Mesodermal cell (in vitro differentiated cells): ENCODE measurements at regions not wholly inside any gene's neighbourhood (a gene's known extent, or its start where the extent isn't known, plus 50 kb on each side); places are given as distances from the start of the nearest gene placed in this dataset.

Source experiments
- H3K27ac ChIP-seq: 2 replicates; pipeline ENCODE4 v1.7.0; 2013; ENCODE audit warnings: mild to moderate bottlenecking, low read depth, low read length, moderate library complexity; ENCODE audit not compliant: severe bottlenecking
- H3K36me3 ChIP-seq: 2 replicates; pipeline ENCODE4 v1.7.1; 2013; ENCODE audit warnings: mild to moderate bottlenecking, low read length, moderate library complexity; ENCODE audit not compliant: control insufficient read depth, insufficient read depth
- H3K4me1 ChIP-seq: one replicate; pipeline ENCODE4 v1.7.1; 2013; ENCODE audit warnings: mild to moderate bottlenecking, low read length; ENCODE audit not compliant: insufficient read depth, control insufficient read depth, poor library complexity, severe bottlenecking
- H3K4me3 ChIP-seq: 2 replicates; pipeline ENCODE4 v1.7.0; 2013; ENCODE audit warnings: low read length, control low read depth, mild to moderate bottlenecking; ENCODE audit not compliant: insufficient read depth, poor library complexity, severe bottlenecking; ENCODE audit errors: extremely low read depth
- H3K9me3 ChIP-seq: 2 replicates; pipeline ENCODE4 v1.7.1; 2013; ENCODE audit warnings: mild to moderate bottlenecking, low read length, moderate library complexity; ENCODE audit not compliant: control insufficient read depth
- WGBS, 2 experiments: methylation state at CpG; one replicate each; pipeline ENCODE4 v1.1.5; 2013; ENCODE audit warnings: missing lambda C conversion rate in 2 of 2; ENCODE audit not compliant: insufficient coverage in 2 of 2; 5-methylcytosine and 5-hydroxymethylcytosine counted together

DNA sequence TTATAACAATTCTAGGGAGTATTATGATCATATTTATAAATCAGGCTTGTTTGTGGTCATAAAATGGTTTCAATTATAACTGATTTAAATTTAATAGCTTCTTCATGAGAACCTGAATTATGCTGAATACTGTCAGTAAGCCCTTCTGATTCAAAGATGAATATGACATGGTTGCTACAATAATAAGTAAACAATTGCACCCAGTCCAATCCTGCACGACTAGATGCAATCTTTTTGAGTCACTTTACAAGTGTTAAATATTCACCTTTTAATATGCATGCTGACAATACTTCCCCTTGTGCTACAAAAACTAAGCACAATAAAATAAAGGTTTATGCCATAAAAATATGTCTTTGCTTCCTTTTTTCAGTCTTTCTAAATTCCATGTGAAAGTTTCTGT lies 325.2 kb downstream of the KCNJ3 start:
- no peaks in the 10 kb centered on the region for H3K4me1 ChIP-seq
- 80% methylated on average over 1 of the region's 1 CpG; no CpG with 5 or more reads in 1 of the 2 experiments for WGBS, 2 experiments
- H3K9me3 ChIP-seq: no peaks in the 10 kb centered on the region
- H3K4me3 ChIP-seq: no peak overlapping the region
- H3K27ac ChIP-seq: no peak overlapping the region
- H3K36me3 ChIP-seq: no peaks in the 10 kb centered on the region

DNA sequence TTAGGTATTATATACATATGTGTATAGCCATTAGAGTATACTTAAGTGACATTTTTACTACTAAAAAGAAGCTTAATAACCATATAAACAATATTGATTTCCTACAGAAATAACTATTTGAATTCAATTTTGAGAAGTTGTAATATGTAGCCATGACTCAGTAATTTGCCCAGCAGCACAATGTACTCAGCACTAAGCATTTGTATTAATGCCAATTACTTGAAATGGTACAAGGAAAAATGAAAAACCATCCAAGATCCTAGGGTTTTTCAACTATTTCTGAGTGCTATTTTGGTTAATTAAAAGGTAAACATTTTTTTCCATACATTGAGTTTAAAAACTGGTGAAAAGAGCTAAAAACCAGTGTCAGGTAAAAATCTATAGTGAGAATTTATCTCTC lies 324.0 kb downstream of the KCNJ3 start:
- no peak overlapping the region for H3K27ac ChIP-seq
- no peak overlapping the region for H3K4me3 ChIP-seq
- H3K4me1 ChIP-seq: no peaks in the 10 kb centered on the region
- H3K36me3 ChIP-seq: no peaks in the 10 kb centered on the region
- no peaks in the 10 kb centered on the region for H3K9me3 ChIP-seq

DNA sequence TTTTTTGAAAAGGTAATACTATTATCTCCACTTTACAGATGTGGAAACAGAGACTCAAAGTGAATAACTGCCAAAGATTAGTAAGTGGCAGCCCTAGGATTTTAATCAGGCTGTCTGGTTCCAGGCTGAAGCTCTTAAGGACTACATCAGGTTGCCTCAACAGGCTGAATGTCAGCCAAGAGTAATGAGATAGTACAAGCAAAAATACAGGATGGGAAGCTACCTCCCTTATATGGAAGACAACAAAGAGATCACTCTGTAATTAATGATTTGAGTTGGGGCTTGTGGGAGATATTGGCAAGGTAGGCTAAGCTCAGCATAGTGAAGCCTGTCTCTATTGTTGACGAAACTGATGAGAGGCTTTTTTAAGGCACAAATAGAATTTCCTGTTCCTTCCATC lies 323.1 kb downstream of the KCNJ3 start:
- Histone ChIP-seq H3K4me3 (no peak overlapping the region), H3K9me3 (no peaks in the 10 kb centered on the region), H3K27ac (no peak overlapping the region), H3K36me3 (no peaks in the 10 kb centered on the region), H3K4me1 (no peaks in the 10 kb centered on the region)
- WGBS, 2 experiments: no CpG with 5 or more reads among the region's 1 CpG

DNA sequence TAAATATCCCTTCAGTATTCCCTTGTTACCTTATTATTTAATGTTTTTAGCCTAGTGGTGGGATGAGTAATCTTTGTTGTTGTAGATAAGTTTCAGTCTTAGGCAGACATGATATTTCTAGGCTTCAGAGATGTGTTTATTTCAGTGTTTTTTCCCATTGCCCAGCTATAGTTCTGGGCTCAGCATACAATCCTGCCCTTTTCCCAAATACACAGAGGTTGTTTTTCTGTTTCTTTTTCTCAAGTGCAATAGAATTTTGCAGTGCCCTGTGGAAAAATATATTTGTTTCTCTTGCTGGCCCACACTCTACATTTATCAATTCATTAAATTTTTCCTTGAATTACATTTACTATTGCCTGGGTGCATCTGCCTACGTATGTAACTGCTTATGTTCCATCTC lies 321.8 kb downstream of the KCNJ3 start:
- Histone ChIP-seq H3K9me3 (no peaks in the 10 kb centered on the region), H3K4me1 (no peaks in the 10 kb centered on the region), H3K4me3 (no peak overlapping the region), H3K36me3 (no peaks in the 10 kb centered on the region), H3K27ac (no peak overlapping the region)
- WGBS, 2 experiments: 100% methylated on average over 1 of the region's 1 CpG; no CpG with 5 or more reads in 1 of the 2 experiments

DNA sequence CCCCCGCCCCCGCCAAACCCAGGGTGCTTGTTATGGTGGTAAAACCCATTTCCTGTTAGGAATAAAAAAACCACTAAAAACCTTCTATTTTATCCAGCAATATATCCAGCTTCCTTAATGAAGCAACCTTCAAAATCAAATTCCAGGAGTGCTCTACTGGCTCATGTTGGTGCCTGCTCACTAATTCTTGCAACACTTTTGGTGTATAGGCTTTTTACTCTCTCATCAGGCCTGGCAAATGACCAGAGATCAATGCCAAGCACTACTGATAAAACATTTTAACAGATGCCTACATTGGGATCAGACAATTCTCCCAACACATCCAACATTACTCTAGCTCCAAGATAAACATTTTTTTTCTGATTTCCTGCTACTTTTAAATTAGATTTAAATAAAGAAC lies 312.4 kb downstream of the KCNJ3 start:
- H3K4me3 ChIP-seq: no peak overlapping the region
- H3K4me1 ChIP-seq: no peaks in the 10 kb centered on the region
- no peak overlapping the region for H3K27ac ChIP-seq
- H3K36me3 ChIP-seq: no peaks in the 10 kb centered on the region
- WGBS, 2 experiments: no CpG with 5 or more reads among the region's 2 CpGs
- H3K9me3 ChIP-seq: no peaks in the 10 kb centered on the region

DNA sequence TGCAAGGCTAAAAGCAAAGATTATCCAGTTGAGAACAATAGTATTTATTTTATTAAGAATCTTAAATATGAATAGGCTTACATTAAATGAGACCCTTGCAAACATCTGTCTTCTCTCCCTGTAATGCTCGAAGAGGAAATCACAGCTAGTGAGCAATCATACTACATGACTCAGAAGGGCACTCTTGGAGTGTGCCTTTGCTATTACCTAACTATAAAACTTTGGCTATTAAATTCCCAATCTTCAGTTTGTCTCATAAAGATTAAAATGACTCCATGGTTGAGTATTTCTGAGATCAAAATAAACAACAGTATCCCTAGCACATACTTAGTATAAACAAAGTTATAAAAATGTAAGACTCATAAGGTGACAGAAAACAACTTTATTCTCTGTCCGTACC lies 296.9 kb downstream of the KCNJ3 start:
- H3K36me3 ChIP-seq: no peaks in the 10 kb centered on the region
- 63 to 86% methylated on average over 1 of the region's 2 CpGs for WGBS, 2 experiments
- H3K4me3 ChIP-seq: no peak overlapping the region
- no peaks in the 10 kb centered on the region for H3K9me3 ChIP-seq
- H3K4me1 ChIP-seq: no peaks in the 10 kb centered on the region
- H3K27ac ChIP-seq: no peak overlapping the region

DNA sequence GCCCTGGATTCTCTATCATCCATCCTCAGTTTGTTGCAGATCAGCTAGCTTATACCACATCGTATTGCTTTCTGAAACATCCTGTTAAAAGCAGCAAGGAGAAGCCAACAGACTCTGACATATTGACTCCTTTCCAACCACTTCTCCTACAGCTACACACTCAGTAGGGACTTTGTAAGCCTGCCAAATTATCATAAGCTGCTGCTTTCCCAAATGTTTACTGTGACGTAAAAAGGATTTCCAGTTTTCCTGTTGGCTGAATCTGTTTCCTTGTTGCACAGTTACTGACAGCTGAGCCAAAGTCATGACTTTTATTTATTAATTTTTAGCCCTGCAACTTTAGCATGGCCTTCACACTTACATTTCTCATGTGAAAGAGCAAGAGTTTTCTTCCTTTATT lies 294.3 kb downstream of the KCNJ3 start:
- WGBS, 2 experiments: 83% methylated on average over 2 of the region's 2 CpGs
- Histone ChIP-seq H3K4me1 (no peaks in the 10 kb centered on the region), H3K9me3 (no peaks in the 10 kb centered on the region), H3K4me3 (no peak overlapping the region), H3K27ac (no peak overlapping the region), H3K36me3 (no peaks in the 10 kb centered on the region)

DNA sequence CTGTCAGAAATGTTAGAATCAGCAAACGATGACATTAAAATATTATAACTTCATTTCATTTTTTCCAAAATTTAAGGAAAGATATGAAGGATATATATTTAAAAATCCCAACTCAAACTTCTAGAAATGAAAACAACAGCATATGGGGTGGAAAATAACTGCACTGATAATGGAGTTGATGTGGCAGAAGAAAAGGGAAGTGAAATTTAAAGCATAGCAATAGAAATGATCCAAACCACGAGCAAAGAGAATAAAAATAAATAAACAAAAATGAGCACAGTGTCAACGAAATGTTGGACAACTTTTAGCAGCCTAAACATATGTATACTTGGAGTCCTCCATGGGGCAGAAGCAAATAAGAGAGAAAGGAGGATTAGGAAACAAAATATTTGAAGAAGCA lies 280.2 kb downstream of the KCNJ3 start:
- Histone ChIP-seq H3K4me1 (no peaks in the 10 kb centered on the region), H3K4me3 (no peak overlapping the region), H3K9me3 (no peaks in the 10 kb centered on the region), H3K27ac (no peak overlapping the region), H3K36me3 (no peaks in the 10 kb centered on the region)
- WGBS, 2 experiments: 60% methylated on average over 1 of the region's 3 CpGs; no CpG with 5 or more reads in 1 of the 2 experiments

DNA sequence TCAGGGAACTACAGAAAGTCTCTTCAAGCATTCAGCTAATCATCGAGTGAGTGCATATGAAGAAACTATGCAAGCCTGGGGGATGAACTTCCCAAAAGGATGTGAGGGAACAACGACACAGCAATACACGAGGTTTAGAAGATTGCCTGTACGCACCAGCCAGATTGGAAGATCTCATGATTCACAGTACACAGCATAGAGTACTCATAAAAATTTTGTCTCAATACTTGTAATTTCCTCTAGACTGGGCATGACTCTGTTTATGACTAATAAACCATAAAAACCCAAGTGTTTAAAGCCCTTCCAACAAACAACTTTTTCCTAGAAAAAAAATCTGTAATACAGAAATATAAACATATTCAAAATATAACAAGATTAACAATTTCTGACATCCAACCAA lies 279.7 kb downstream of the KCNJ3 start:
- 80 to 89% methylated on average over 1 to 4 of the region's 4 CpGs for WGBS, 2 experiments
- no peaks in the 10 kb centered on the region for H3K9me3 ChIP-seq
- H3K36me3 ChIP-seq: no peaks in the 10 kb centered on the region
- no peak overlapping the region for H3K4me3 ChIP-seq
- no peaks in the 10 kb centered on the region for H3K4me1 ChIP-seq
- H3K27ac ChIP-seq: no peak overlapping the region

DNA sequence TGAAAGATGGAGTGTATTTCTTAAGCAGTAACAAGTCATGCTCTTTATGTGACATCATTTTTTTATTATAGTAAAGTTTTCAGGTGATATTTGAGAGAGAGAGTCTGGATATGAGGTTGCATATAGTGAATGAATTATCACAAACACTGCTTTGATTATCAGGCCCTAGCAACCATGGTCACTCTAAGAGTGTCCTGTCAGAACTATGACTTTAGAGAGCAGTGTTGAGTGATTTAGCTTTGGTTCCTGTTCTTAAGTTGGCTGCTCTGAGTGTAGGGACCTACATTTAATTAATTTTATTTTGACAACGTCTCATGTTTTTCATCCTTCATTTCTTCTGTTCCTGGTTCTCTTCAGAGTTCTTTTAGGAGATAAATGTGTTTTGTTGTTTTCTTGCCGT lies 275.5 kb downstream of the KCNJ3 start:
- Histone ChIP-seq H3K36me3 (no peaks in the 10 kb centered on the region), H3K4me1 (no peaks in the 10 kb centered on the region)
- no CpG with 5 or more reads among the region's 2 CpGs for WGBS, 2 experiments

DNA sequence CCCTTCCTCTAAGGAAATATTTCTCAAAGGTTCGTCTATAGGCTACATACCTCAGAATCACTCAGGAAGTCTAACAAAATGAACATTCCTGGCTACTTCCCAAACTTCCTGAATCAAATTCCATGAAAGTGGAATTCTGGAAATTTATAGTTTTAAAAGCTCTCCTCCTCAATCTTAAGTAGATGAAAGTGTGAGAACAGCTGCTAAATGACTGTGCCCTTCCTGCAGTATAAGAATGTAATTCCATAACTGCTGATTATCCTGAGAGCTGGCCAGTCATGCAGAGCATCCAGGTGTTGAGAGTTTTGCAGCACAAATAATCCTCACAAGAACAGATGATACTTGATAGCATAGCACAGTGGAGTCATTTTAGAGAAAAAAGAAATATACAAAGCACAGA lies 265.0 kb downstream of the KCNJ3 start:
- WGBS, 2 experiments: 70% methylated on average over 1 of the region's 1 CpG; no CpG with 5 or more reads in 1 of the 2 experiments
- H3K27ac ChIP-seq: no peak overlapping the region
- no peaks in the 10 kb centered on the region for H3K36me3 ChIP-seq
- no peaks in the 10 kb centered on the region for H3K4me1 ChIP-seq
- no peak overlapping the region for H3K4me3 ChIP-seq
- H3K9me3 ChIP-seq: no peaks in the 10 kb centered on the region

More for the DNA sequence above, 275.5 kb downstream of the KCNJ3 start:
- no peaks in the 10 kb centered on the region for H3K9me3 ChIP-seq
- H3K4me3 ChIP-seq: no peak overlapping the region
- H3K27ac ChIP-seq: no peak overlapping the region

DNA sequence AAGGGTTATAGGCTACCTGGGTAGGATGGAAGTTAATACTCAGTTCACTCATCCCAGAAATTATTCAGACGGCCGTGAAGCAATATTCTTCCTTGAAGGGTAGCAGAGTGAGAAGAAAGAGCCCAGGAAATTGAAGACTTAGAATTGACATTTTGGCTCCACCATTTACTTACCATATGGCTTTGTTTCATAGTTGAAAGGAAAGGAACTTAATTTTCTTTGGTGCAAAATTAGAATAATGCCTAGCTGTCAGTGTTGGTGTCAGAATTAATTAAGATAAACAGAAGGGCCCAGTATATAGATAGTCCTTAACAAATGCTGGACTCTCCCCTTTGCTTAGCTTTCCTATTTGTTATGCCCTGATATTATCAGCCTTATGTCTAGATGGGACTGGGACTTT lies 263.2 kb downstream of the KCNJ3 start:
- no peak overlapping the region for H3K4me3 ChIP-seq
- no peaks in the 10 kb centered on the region for H3K9me3 ChIP-seq
- H3K36me3 ChIP-seq: no peaks in the 10 kb centered on the region
- H3K27ac ChIP-seq: no peak overlapping the region
- H3K4me1 ChIP-seq: no peaks in the 10 kb centered on the region
- no CpG with 5 or more reads among the region's 2 CpGs for WGBS, 2 experiments
